HCT116 (cell line): ENCODE measurements at regions not wholly inside any gene's neighbourhood (a gene's known extent, or its start where the extent isn't known, plus 50 kb on each side); places are given as distances from the start of the nearest gene placed in this dataset.

Experiments
- ATAC-seq: fragments of 200-7000 bp; cut with Tn5 transposase; 2 replicates; pipeline ENCODE4 v1.9.1; 2020; ENCODE audit warnings: mild to moderate bottlenecking, moderate library complexity
- BruUV-seq: library from RNA; stranded (reverse); fragments of 400-500 nt; replicated peaks from 2 replicates; lab custom pipeline; 2021; lab: Mats Ljungman, UMichigan
- CTCF ChIA-PET: fragments of 300-600 bp; sonication (Branson Sonifier 250); formaldehyde crosslinking; loops from one replicate; lab custom pipeline; 2021; ENCODE audit warnings: antibody characterized with exemption; lab: Charles Lee
- POLR2A ChIA-PET: fragments of 300-600, 350-600 bp; sonication (Branson Sonifier 250); formaldehyde crosslinking; loops from one replicate; lab custom pipeline; 2021; ENCODE audit warnings: antibody characterized with exemption; lab: Charles Lee
- RAD21 ChIA-PET, 2 experiments: fragments of 300-600 bp; sonication (Branson Sonifier 250); formaldehyde crosslinking; loops; one replicate each; lab custom pipeline; 2023; ENCODE audit warnings: low total read pairs in 2 of 2; ENCODE audit not compliant: uncharacterized antibody in 2 of 2, unreplicated experiment in 2 of 2, low non-redundant PET in 1 of 2; lab: Charles Lee
- DNase-seq: peaks from one replicate; pipeline ENCODE4 v3.0.0-alpha.2; 2010; ENCODE audit warnings: low read depth, low spot score
- H2AFZ ChIP-seq: fragments of 200-600 bp; shearing (Covaris generic), sonication (generic); 2 replicates; pipeline ENCODE4 v1.6.1; 2017; ENCODE audit warnings: low read depth, mixed run types, mixed read lengths, antibody characterized with exemption, low read length; ENCODE audit not compliant: poor library complexity, severe bottlenecking
- H3K27ac ChIP-seq: 2 replicates; pipeline ENCODE4 v1.5.1; 2012; ENCODE audit warnings: low read depth, low read length
- H3K27me3 ChIP-seq: fragments of 200-600 bp; sonication (generic); 2 replicates; pipeline ENCODE4 v1.6.1; 2016; ENCODE audit warnings: mixed run types, low read length, mixed read lengths; ENCODE audit not compliant: insufficient read depth
- H3K36me3 ChIP-seq, 2 experiments: fragments of 200-500 bp in 1 of 2; fragments of 200-600 bp in 1 of 2; sonication (Bioruptor generic) in 1 of 2; sonication (generic) in 1 of 2; 2 replicates each; pipeline versions ENCODE4 v1.5.1 to v1.6.1; 2014 to 2016; ENCODE audit warnings: low read length in 2 of 2, inconsistent platforms in 1 of 2, mixed read lengths in 1 of 2, mixed run types in 1 of 2; ENCODE audit not compliant: insufficient read depth in 2 of 2, control insufficient read depth in 1 of 2
- H3K4me1 ChIP-seq, 2 experiments: fragments of 200-600 bp in 1 of 2; sonication (generic) in 1 of 2; 2 replicates each; pipeline versions ENCODE4 v1.5.1 to v1.6.1; 2012 to 2017; ENCODE audit warnings: low read length in 2 of 2, inconsistent platforms in 1 of 2, mild to moderate bottlenecking in 1 of 2, mixed read lengths in 1 of 2, mixed run types in 1 of 2, moderate library complexity in 1 of 2; ENCODE audit not compliant: insufficient read depth in 2 of 2, control insufficient read depth in 1 of 2
- H3K4me2 ChIP-seq: fragments of 200-600 bp; sonication (generic); 2 replicates; pipeline ENCODE4 v1.6.1; 2017; ENCODE audit warnings: mixed run types, low read length, mixed read lengths
- H3K4me3 ChIP-seq, 2 experiments: fragments of 200-600 bp in 1 of 2; sonication (generic) in 1 of 2; replicated peaks in 1 of 2; 2 replicates each; pipeline ENCODE4 v1.5.1; 2011 to 2016; ENCODE audit warnings: low read length in 2 of 2, control low read depth in 1 of 2, low read depth in 1 of 2, mild to moderate bottlenecking in 1 of 2, mixed read lengths in 1 of 2, mixed run types in 1 of 2
- H3K79me2 ChIP-seq: fragments of 200-600 bp; sonication (generic); 2 replicates; pipeline ENCODE4 v1.6.1; 2017; ENCODE audit warnings: mild to moderate bottlenecking, mixed run types, low read length, moderate library complexity, mixed read lengths; ENCODE audit not compliant: insufficient read depth
- H3K9ac ChIP-seq: fragments of 200-600 bp; sonication (generic); 2 replicates; pipeline ENCODE4 v1.6.1; 2016; ENCODE audit warnings: low read length, mixed read lengths
- H3K9me2 ChIP-seq: fragments of 200-600 bp; sonication (generic), shearing (Covaris generic); 2 replicates; pipeline ENCODE4 v1.6.1; 2017; ENCODE audit warnings: mixed run types, mild to moderate bottlenecking, moderate library complexity; ENCODE audit not compliant: insufficient read depth
- H3K9me3 ChIP-seq, 2 experiments: fragments of 200-500 bp in 1 of 2; fragments of 200-600 bp in 1 of 2; sonication (Bioruptor generic) in 1 of 2; sonication (generic) in 1 of 2; 2 replicates each; pipeline ENCODE4 v1.6.1; 2014 to 2017; ENCODE audit warnings: low read length in 2 of 2, mixed read lengths in 2 of 2, inconsistent platforms in 1 of 2, low read depth in 1 of 2, mild to moderate bottlenecking in 1 of 2, mixed run types in 1 of 2, moderate library complexity in 1 of 2; ENCODE audit not compliant: control insufficient read depth in 1 of 2, insufficient read depth in 1 of 2
- H4K20me1 ChIP-seq: fragments of 200-600 bp; sonication (generic), shearing (Covaris generic); 2 replicates; pipeline ENCODE4 v1.6.1; 2017; ENCODE audit warnings: mixed run types, mild to moderate bottlenecking, moderate library complexity; ENCODE audit not compliant: insufficient read depth
- ATF3 ChIP-seq: IDR thresholded peaks from 2 replicates; pipeline ENCODE4 v1.6.1; 2012
- CBX3 ChIP-seq: IDR thresholded peaks from 2 replicates; pipeline ENCODE4 v1.6.1; 2012; ENCODE audit warnings: low read depth
- CTCF ChIP-seq, 3 experiments: fragments of 200-600 bp in 1 of 3; sonication (generic) in 1 of 3; IDR thresholded peaks in 2 of 3; conservative IDR thresholded peaks in 1 of 3; 2 replicates each; pipeline ENCODE4 v1.5.1; 2012 to 2017; ENCODE audit warnings: low read depth in 2 of 3, low read length in 2 of 3, antibody characterized with exemption in 1 of 3, borderline replicate concordance in 1 of 3, control low read depth in 1 of 3, mild to moderate bottlenecking in 1 of 3, mixed read lengths in 1 of 3, mixed run types in 1 of 3, moderate library complexity in 1 of 3; ENCODE audit not compliant: insufficient read depth in 1 of 3
- EZH2 ChIP-seq: fragments of 200-600 bp; sonication (generic); IDR thresholded peaks from 2 replicates; pipeline ENCODE4 v1.6.1; 2017; ENCODE audit warnings: antibody characterized with exemption, mixed run types
- EZH2phosphoT487 ChIP-seq: fragments of 200-600 bp; IDR thresholded peaks from 2 replicates; pipeline ENCODE4 v1.6.1; 2018; ENCODE audit warnings: antibody characterized with exemption, borderline replicate concordance
- JUND ChIP-seq: IDR thresholded peaks from 2 replicates; pipeline ENCODE4 v1.6.1; 2012
- MAX ChIP-seq: IDR thresholded peaks from 2 replicates; pipeline ENCODE4 v1.6.1; 2012
- RAD21 ChIP-seq: IDR thresholded peaks from 2 replicates; pipeline ENCODE4 v1.6.1; 2012; ENCODE audit warnings: low read depth, mild to moderate bottlenecking
- REST ChIP-seq: IDR thresholded peaks from 2 replicates; pipeline ENCODE4 v1.6.1; 2012; ENCODE audit warnings: low read depth
- SIN3A ChIP-seq: IDR thresholded peaks from 2 replicates; pipeline ENCODE4 v1.6.1; 2012; ENCODE audit warnings: low read depth
- SRF ChIP-seq: IDR thresholded peaks from 2 replicates; pipeline ENCODE4 v1.6.1; 2012; ENCODE audit warnings: low read depth
- YY1 ChIP-seq: IDR thresholded peaks from 2 replicates; pipeline ENCODE4 v1.6.1; 2011; ENCODE audit warnings: low read length, low read depth, moderate library complexity, mild to moderate bottlenecking; ENCODE audit not compliant: insufficient replicate concordance; ENCODE audit errors: extremely low read depth
- ZBTB33 ChIP-seq: IDR thresholded peaks from 2 replicates; pipeline ENCODE4 v1.6.1; 2011; ENCODE audit warnings: mild to moderate bottlenecking, low read length, moderate library complexity; ENCODE audit not compliant: insufficient replicate concordance; ENCODE audit errors: extremely low read depth
- ZFX ChIP-seq: fragments of 450-650 bp; IDR thresholded peaks from 2 replicates; pipeline ENCODE4 v1.6.1; 2017
- intact Hi-C: fragments of 100-400 bp; cut with micrococcal nuclease; formaldehyde crosslinking; loops from 2 replicates; pipeline ENCODE4 v1.10.0; 2022

GRCh38 chr12:30330565-30330964 lies 365.1 kb downstream of the IPO8 start:
- TF ChIP-seq YY1 = no peak
- no peak for TF ChIP-seq ZFX
- TF ChIP-seq ATF3 = no peak
- no peak for TF ChIP-seq MAX
- TF ChIP-seq EZH2phosphoT487 = no peak
- TF ChIP-seq JUND = no peak
- TF ChIP-seq RAD21 = no peak
- TF ChIP-seq REST = no peak
- TF ChIP-seq SRF = no peak
- no peak for TF ChIP-seq CTCF (IDR thresholded peaks at IDR 0.05 in 2 of 3, conservative IDR thresholded peaks at IDR 0.05 in 1 of 3; ENCODE audit: borderline replicate concordance in 1 of 3, insufficient read depth in 1 of 3, low read depth in 2 of 3, low read length in 2 of 3)
- TF ChIP-seq CBX3 = no peak
- TF ChIP-seq SIN3A = no peak
- TF ChIP-seq EZH2 = no peak
- TF ChIP-seq ZBTB33 = no peak
- Histone ChIP-seq H3K9me2 (no peaks in the 10 kb centered on the region), H3K4me1 (no peaks in the 10 kb centered on the region), H2AFZ (no peak overlapping the region), H3K36me3 (no peaks in the 10 kb centered on the region), H4K20me1 (no peaks in the 10 kb centered on the region), H3K27me3 (no peaks in the 10 kb centered on the region), H3K79me2 (no peaks in the 10 kb centered on the region), H3K9ac (no peak overlapping the region), H3K27ac (no peak overlapping the region), H3K9me3 (no peaks in the 10 kb centered on the region), H3K4me3 (no peak overlapping the region), H3K4me2 (no peak overlapping the region)
- ATAC-seq = no peak
- no TSS peak for BruUV-seq
- intact Hi-C loops = no loop called here
- ChIA-PET RAD21 (no interaction called here), CTCF (no interaction called here), POLR2A (no interaction called here)
- DNase-seq = no peak
